PC-3 (cell line): ENCODE measurements at regions not wholly inside any gene's neighbourhood (a gene's known extent, or its start where the extent isn't known, plus 50 kb on each side); places are given as distances from the start of the nearest gene placed in this dataset.

Experiments
- ATAC-seq: fragments of 200-7000 bp; cut with Tn5 transposase; 2 replicates; pipeline ENCODE4 v1.9.1; 2020; ENCODE audit warnings: mild to moderate bottlenecking, moderate library complexity
- BruUV-seq: library from RNA; stranded (reverse); fragments of 400-500 nt; replicated peaks from 2 replicates; lab custom pipeline; 2021; lab: Mats Ljungman, UMichigan
- CTCF ChIA-PET: fragments of 300-600 bp; sonication (Branson Sonifier 250); formaldehyde crosslinking; loops from one replicate; lab custom pipeline; 2022; ENCODE audit warnings: antibody characterized with exemption; lab: Charles Lee
- POLR2A ChIA-PET: fragments of 300-600 bp; sonication (Branson Sonifier 250); formaldehyde crosslinking; loops from one replicate; lab custom pipeline; 2022; ENCODE audit warnings: antibody characterized with exemption; ENCODE audit not compliant: unreplicated experiment; lab: Charles Lee
- DNase-seq: peaks from one replicate; pipeline ENCODE4 v3.0.0-alpha.2; 2015
- H2AFZ ChIP-seq: fragments of 300-600 bp; sonication (generic); 2 replicates; pipeline ENCODE4 v1.6.0; 2016; ENCODE audit warnings: antibody characterized with exemption, low read length
- H3F3A ChIP-seq: fragments of 300-600 bp; sonication (generic); one replicate; pipeline ENCODE4 v1.6.0; 2017; ENCODE audit warnings: antibody characterized with exemption, low read length, control low read depth, mild to moderate bottlenecking; ENCODE audit not compliant: unreplicated experiment
- H3K27ac ChIP-seq: fragments of 300-600 bp; sonication (generic); 2 replicates; pipeline ENCODE4 v1.5.1; 2016; ENCODE audit warnings: mild to moderate bottlenecking, low read length
- H3K27me3 ChIP-seq: fragments of 300-600 bp; sonication (generic); 2 replicates; pipeline ENCODE4 v1.6.1; 2016; ENCODE audit warnings: low read length, mixed read lengths
- H3K36me3 ChIP-seq: fragments of 300-600 bp; sonication (generic); 2 replicates; pipeline ENCODE4 v1.6.1; 2016; ENCODE audit warnings: low read depth, mixed run types, low read length, mixed read lengths
- H3K4me1 ChIP-seq: fragments of 300-600 bp; sonication (generic); 2 replicates; pipeline ENCODE4 v1.5.1; 2016; ENCODE audit warnings: low read length; ENCODE audit not compliant: insufficient read depth
- H3K4me2 ChIP-seq: fragments of 300-600 bp; sonication (generic); 2 replicates; pipeline ENCODE4 v1.6.0; 2016; ENCODE audit warnings: low read length
- H3K4me3 ChIP-seq: fragments of 300-600 bp; sonication (generic); 2 replicates; pipeline ENCODE4 v1.5.1; 2016; ENCODE audit warnings: mild to moderate bottlenecking, low read length, mixed read lengths
- H3K79me2 ChIP-seq: fragments of 300-600 bp; sonication (generic); 2 replicates; pipeline ENCODE4 v1.6.1; 2017; ENCODE audit warnings: low read length, mixed read lengths
- H3K9ac ChIP-seq: fragments of 300-600 bp; sonication (generic); 2 replicates; pipeline ENCODE4 v1.6.0; 2016; ENCODE audit warnings: mild to moderate bottlenecking, low read length
- H3K9me2 ChIP-seq: fragments of 300-600 bp; sonication (generic); replicated peaks from 2 replicates; pipeline ENCODE4 v1.6.1; 2016; ENCODE audit warnings: mixed run types, low read length, mixed read lengths
- H3K9me3 ChIP-seq: fragments of 300-600 bp; sonication (generic); 2 replicates; pipeline ENCODE4 v1.6.1; 2016; ENCODE audit warnings: low read length, mixed read lengths
- H4K20me1 ChIP-seq: fragments of 300-600 bp; sonication (generic); 2 replicates; pipeline ENCODE4 v1.6.1; 2016; ENCODE audit warnings: low read length, mixed read lengths
- EZH2 ChIP-seq: fragments of 300-600 bp; sonication (generic); IDR thresholded peaks from one replicate; pipeline ENCODE4 v1.6.1; 2017; ENCODE audit warnings: antibody characterized with exemption, mild to moderate bottlenecking, low read length; ENCODE audit not compliant: unreplicated experiment
- EZH2phosphoT487 ChIP-seq: fragments of 300-600 bp; sonication (generic); IDR thresholded peaks from 2 replicates; pipeline ENCODE4 v1.6.1; 2018; ENCODE audit warnings: mild to moderate bottlenecking, antibody characterized with exemption, low read length, borderline replicate concordance
- intact Hi-C: fragments of 100-400 bp; cut with micrococcal nuclease; formaldehyde crosslinking; loops from 2 replicates; pipeline ENCODE4 v1.9.0; 2023
- TF ChIP-seq, protein P1 (sequence below): fragments of 300-600 bp; sonication (generic); conservative IDR thresholded peaks from 2 replicates; pipeline ENCODE4 v1.5.1; 2017; ENCODE audit warnings: antibody characterized with exemption, low read depth, mild to moderate bottlenecking, low read length

DNA sequence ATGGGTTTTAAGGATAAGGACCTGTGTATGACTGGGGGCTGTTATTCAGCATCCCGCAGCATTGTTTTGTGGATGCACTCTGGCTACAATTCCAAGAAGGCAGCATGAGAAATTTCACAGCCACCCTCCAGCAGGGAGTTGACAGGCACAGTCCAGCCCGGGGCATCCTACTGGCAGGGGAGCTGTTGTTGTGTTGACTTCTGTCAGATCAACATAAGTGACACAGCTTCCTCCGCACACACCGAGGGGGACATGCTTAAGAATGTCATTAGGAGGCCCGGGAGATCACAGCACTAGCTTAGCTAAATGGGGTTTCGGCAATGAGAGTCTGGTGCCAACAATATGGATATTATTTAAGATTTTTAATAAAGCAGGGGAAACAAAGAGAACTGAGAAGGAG, 326.5 kb downstream of the ASMT start:
- H3F3A ChIP-seq = no peaks in the 10 kb centered on the region
- no peaks in the 10 kb centered on the region for H3K9me3 ChIP-seq
- no peaks in the 10 kb centered on the region for H3K79me2 ChIP-seq
- no peaks in the 10 kb centered on the region for H3K9me2 ChIP-seq
- DNase-seq (no peak), ATAC-seq (no peak)
- no peaks in the 10 kb centered on the region for H4K20me1 ChIP-seq
- H3K27ac ChIP-seq = no peak overlapping the region
- no peak overlapping the region for H3K4me2 ChIP-seq
- H3K4me3 ChIP-seq = no peak overlapping the region
- CTCF ChIA-PET = no interaction called here
- H3K4me1 ChIP-seq = no peaks in the 10 kb centered on the region
- no peak overlapping the region for H3K9ac ChIP-seq
- H3K36me3 ChIP-seq = no peaks in the 10 kb centered on the region
- TF ChIP-seq EZH2 (no peak), EZH2phosphoT487 (no peak)
- TF ChIP-seq, protein P1, sequence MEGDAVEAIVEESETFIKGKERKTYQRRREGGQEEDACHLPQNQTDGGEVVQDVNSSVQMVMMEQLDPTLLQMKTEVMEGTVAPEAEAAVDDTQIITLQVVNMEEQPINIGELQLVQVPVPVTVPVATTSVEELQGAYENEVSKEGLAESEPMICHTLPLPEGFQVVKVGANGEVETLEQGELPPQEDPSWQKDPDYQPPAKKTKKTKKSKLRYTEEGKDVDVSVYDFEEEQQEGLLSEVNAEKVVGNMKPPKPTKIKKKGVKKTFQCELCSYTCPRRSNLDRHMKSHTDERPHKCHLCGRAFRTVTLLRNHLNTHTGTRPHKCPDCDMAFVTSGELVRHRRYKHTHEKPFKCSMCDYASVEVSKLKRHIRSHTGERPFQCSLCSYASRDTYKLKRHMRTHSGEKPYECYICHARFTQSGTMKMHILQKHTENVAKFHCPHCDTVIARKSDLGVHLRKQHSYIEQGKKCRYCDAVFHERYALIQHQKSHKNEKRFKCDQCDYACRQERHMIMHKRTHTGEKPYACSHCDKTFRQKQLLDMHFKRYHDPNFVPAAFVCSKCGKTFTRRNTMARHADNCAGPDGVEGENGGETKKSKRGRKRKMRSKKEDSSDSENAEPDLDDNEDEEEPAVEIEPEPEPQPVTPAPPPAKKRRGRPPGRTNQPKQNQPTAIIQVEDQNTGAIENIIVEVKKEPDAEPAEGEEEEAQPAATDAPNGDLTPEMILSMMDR = no peak
- intact Hi-C loops = no loop called here
- BruUV-seq = no TSS peak
- H3K27me3 ChIP-seq = no peaks in the 10 kb centered on the region
- POLR2A ChIA-PET = no interaction called here
- no peak overlapping the region for H2AFZ ChIP-seq

GRCh38 chrX:1945879-1946278, 331.0 kb downstream of the ASMT start:
- POLR2A ChIA-PET = no interaction called here
- Histone ChIP-seq H3K4me3 (no peak overlapping the region), H3F3A (no peaks in the 10 kb centered on the region), H3K79me2 (no peaks in the 10 kb centered on the region), H3K9me3 (no peaks in the 10 kb centered on the region), H3K4me1 (no peaks in the 10 kb centered on the region), H2AFZ (no peak overlapping the region), H3K4me2 (no peak overlapping the region), H3K9ac (no peak overlapping the region), H3K36me3 (no peaks in the 10 kb centered on the region), H3K27me3 (no peaks in the 10 kb centered on the region), H3K27ac (no peak overlapping the region), H3K9me2 (no peaks in the 10 kb centered on the region), H4K20me1 (no peaks in the 10 kb centered on the region)
- intact Hi-C loops = no loop called here
- TF ChIP-seq EZH2phosphoT487 (no peak), EZH2 (no peak)
- TF ChIP-seq, protein P1 = no peak
- DNase-seq = no peak
- BruUV-seq = no TSS peak
- CTCF ChIA-PET = no interaction called here
- no peak for ATAC-seq

- no peaks in the 10 kb centered on the region for H3K4me1 ChIP-seq
- no peaks in the 10 kb centered on the region for H4K20me1 ChIP-seq
- ATAC-seq (no peak), DNase-seq (no peak)
- H3K4me3 ChIP-seq = no peak overlapping the region
- no peaks in the 10 kb centered on the region for H3F3A ChIP-seq
- H3K36me3 ChIP-seq = no peaks in the 10 kb centered on the region
- no peak overlapping the region for H3K9ac ChIP-seq
- POLR2A ChIA-PET = no interaction called here
- BruUV-seq = no TSS peak
- TF ChIP-seq EZH2 (no peak), EZH2phosphoT487 (no peak)
- TF ChIP-seq, protein P1 = no peak
- H3K4me2 ChIP-seq = no peak overlapping the region
- no peaks in the 10 kb centered on the region for H3K9me3 ChIP-seq
- H2AFZ ChIP-seq = no peak overlapping the region
- H3K9me2 ChIP-seq = no peaks in the 10 kb centered on the region
- no peaks in the 10 kb centered on the region for H3K79me2 ChIP-seq
- no peaks in the 10 kb centered on the region for H3K27me3 ChIP-seq
- CTCF ChIA-PET = no interaction called here
- H3K27ac ChIP-seq = no peak overlapping the region
- intact Hi-C loops = no loop called here
These were observed 332.1 kb downstream of the ASMT start for GRCh38 chrX:1946974-1947373.
